Activated CD8-positive, alpha-beta T cell treated with anti-CD3 and anti-CD28 coated beads for 36 hours (primary cell): ENCODE measurements at regions not wholly inside any gene's neighbourhood (a gene's known extent, or its start where the extent isn't known, plus 50 kb on each side); places are given as distances from the start of the nearest gene placed in this dataset.

Source experiments
- ATAC-seq: fragments of 200-7000 bp; cut with Tn5 transposase; one replicate; pipeline ENCODE4 v1.10.0; 2021; ENCODE audit warnings: mild to moderate bottlenecking, moderate library complexity
- CTCF ChIA-PET: fragments of 350-600 bp; sonication (Branson Sonifier 250); formaldehyde crosslinking; loops from one replicate; lab custom pipeline; 2021; ENCODE audit warnings: antibody characterized with exemption; lab: Charles Lee
- POLR2A ChIA-PET: fragments of 350-600 bp; sonication (Branson Sonifier 250); formaldehyde crosslinking; loops from one replicate; lab custom pipeline; 2021; ENCODE audit warnings: antibody characterized with exemption; lab: Charles Lee
- DNase-seq: peaks from one replicate; pipeline ENCODE4 v3.0.0-alpha.2; 2020
- H3K27ac Mint-ChIP-seq: one replicate; pipeline ENCODE4 v1.8.0; 2021; ENCODE audit warnings: mild to moderate bottlenecking, mixed read lengths
- H3K27me3 Mint-ChIP-seq: one replicate; pipeline ENCODE4 v1.8.0; 2021; ENCODE audit warnings: mixed read lengths
- H3K36me3 Mint-ChIP-seq: one replicate; pipeline ENCODE4 v1.8.0; 2021; ENCODE audit warnings: low read depth, mixed read lengths
- H3K4me1 Mint-ChIP-seq: one replicate; pipeline ENCODE4 v1.8.0; 2021; ENCODE audit warnings: low read depth, mixed read lengths
- H3K4me3 Mint-ChIP-seq: one replicate; pipeline ENCODE4 v1.8.0; 2021; ENCODE audit warnings: mild to moderate bottlenecking, moderate library complexity, mixed read lengths
- H3K9me3 Mint-ChIP-seq: one replicate; pipeline ENCODE4 v1.8.0; 2021; ENCODE audit warnings: mixed read lengths
- CTCF ChIP-seq: fragments of 200-600 bp; IDR thresholded peaks from one replicate; pipeline ENCODE4 v1.8.0; 2022; ENCODE audit warnings: antibody characterized with exemption, mild to moderate bottlenecking
- intact Hi-C: fragments of 100-400 bp; cut with micrococcal nuclease; formaldehyde crosslinking; loops from one replicate; pipeline ENCODE4 v1.10.0; 2022

DNA sequence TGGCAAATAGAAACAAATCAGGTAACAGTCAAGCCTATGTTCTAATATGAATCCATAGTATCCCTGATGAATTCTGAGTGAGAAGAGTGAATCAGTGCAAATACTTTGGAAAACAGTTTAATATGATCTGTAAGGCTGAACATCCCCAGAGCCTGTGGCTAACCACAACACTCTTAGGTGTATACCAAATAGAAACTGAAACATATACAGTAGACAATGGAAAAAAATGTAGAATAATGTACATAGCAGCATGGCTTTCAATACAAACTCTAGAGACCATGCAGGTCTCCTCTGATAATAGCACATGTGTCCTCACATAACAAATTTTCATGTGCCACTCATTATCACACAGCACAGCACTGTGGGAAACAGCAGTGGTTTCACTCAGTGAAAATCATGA is 513.6 kb downstream of the CDY2B start:
- Mint-ChIP-seq H3K4me1 (no peaks in the 10 kb centered on the region), H3K27me3 (no peaks in the 10 kb centered on the region), H3K36me3 (no peaks in the 10 kb centered on the region), H3K27ac (no peak overlapping the region), H3K4me3 (no peak overlapping the region), H3K9me3 (peaks cover 1% of the 10 kb centered on the region)
- POLR2A ChIA-PET, result no interaction called here
- CTCF ChIA-PET, result no interaction called here
- ATAC-seq, result no peak
- TF ChIP-seq CTCF, result no peak
- intact Hi-C loops, result no loop called here
- no peak for DNase-seq

DNA sequence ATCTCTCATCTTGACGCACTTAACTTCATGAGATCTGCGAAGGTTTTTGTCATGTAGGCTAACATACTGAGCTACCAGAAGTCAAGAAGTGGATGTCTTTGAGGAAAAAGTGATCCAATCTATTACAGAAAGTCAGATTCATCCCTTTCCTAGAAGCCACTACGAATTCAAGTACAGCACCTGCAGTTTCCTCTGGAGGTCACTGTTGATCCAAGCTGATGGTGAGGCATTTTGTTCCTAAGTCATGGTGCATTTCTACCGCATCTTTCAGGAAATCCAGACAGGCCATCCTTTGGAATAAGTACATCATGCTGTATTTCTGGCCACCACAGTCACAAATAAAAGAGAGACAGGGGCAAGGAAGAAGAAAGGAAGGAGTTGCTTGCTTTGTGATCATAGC is 541.0 kb downstream of the CDY2B start:
- CTCF ChIA-PET, result no interaction called here
- no peak overlapping the region for H3K27ac Mint-ChIP-seq

GRCh38 chrY:17330733-17331132 is 549.3 kb downstream of the CDY2B start:
- no peaks in the 10 kb centered on the region for H3K9me3 Mint-ChIP-seq
- DNase-seq (no peak), ATAC-seq (no peak)
- H3K27me3 Mint-ChIP-seq, result no peaks in the 10 kb centered on the region
- CTCF ChIA-PET, result no interaction called here
- H3K36me3 Mint-ChIP-seq, result no peaks in the 10 kb centered on the region
- H3K4me1 Mint-ChIP-seq, result no peaks in the 10 kb centered on the region
- intact Hi-C loops, result no loop called here
- POLR2A ChIA-PET, result no interaction called here
- TF ChIP-seq CTCF, result no peak
- H3K4me3 Mint-ChIP-seq, result no peak overlapping the region
- H3K27ac Mint-ChIP-seq, result no peak overlapping the region

More for the DNA sequence above, 541.0 kb downstream of the CDY2B start:
- DNase-seq, result no peak
- no peaks in the 10 kb centered on the region for H3K36me3 Mint-ChIP-seq
- H3K4me1 Mint-ChIP-seq, result no peaks in the 10 kb centered on the region
- intact Hi-C loops, result no loop called here
- no peak for ATAC-seq
- POLR2A ChIA-PET, result no interaction called here
- H3K27me3 Mint-ChIP-seq, result no peaks in the 10 kb centered on the region
- H3K4me3 Mint-ChIP-seq, result no peak overlapping the region
- TF ChIP-seq CTCF, result no peak
- peaks cover 2% of the 10 kb centered on the region for H3K9me3 Mint-ChIP-seq

- H3K9me3 Mint-ChIP-seq, result no peaks in the 10 kb centered on the region
- H3K27ac Mint-ChIP-seq, result no peak overlapping the region
- intact Hi-C loops, result no loop called here
- ChIA-PET POLR2A (no interaction called here), CTCF (no interaction called here)
- H3K27me3 Mint-ChIP-seq, result no peaks in the 10 kb centered on the region
- no peaks in the 10 kb centered on the region for H3K4me1 Mint-ChIP-seq
- no peak for DNase-seq
- ATAC-seq, result no peak
- no peak for TF ChIP-seq CTCF
- H3K4me3 Mint-ChIP-seq, result no peak overlapping the region
- H3K36me3 Mint-ChIP-seq, result no peaks in the 10 kb centered on the region
Observed at GRCh38 chrY:17319916-17320315, 560.1 kb downstream of the CDY2B start.

DNA sequence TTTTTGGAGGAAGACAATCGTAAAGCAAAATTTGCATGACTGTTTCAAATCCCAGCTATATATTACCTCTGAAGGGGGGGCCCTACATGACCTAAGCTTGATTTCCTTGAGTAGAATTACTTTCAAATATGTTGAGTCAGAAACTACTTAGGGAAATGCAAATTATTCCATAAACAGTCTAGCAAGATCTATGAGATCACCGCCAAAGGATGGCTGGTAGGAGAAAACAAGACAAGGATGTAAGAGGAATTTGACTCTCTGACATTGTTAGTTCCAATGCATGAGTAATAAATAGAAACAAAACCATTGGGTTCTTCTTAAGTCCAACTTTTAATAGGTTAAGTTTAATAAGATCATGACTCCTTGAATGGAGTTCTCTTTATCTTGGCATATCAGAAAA is 561.4 kb downstream of the CDY2B start:
- TF ChIP-seq CTCF, result no peak
- ATAC-seq (no peak), DNase-seq (no peak)
- Mint-ChIP-seq H3K9me3 (peaks cover 5% of the 10 kb centered on the region), H3K36me3 (no peaks in the 10 kb centered on the region), H3K27ac (no peak overlapping the region), H3K27me3 (no peaks in the 10 kb centered on the region), H3K4me1 (no peaks in the 10 kb centered on the region), H3K4me3 (no peak overlapping the region)
- ChIA-PET CTCF (no interaction called here), POLR2A (no interaction called here)
- intact Hi-C loops, result no loop called here
